ENCODE measurements at regions not wholly inside any gene's neighbourhood (a gene's known extent, or its start where the extent isn't known, plus 50 kb on each side); places are given as distances from the start of the nearest gene placed in this dataset.
"Not testable (repeated sequence)": the region's sequence is repeated elsewhere in the genome, so short reads cannot be mapped to it uniquely, and the experiment has no call there.

- POLR2A ChIA-PET, result no interaction called here
- Histone ChIP-seq H4K20me1 (replicated peaks; ENCODE audit: control insufficient read depth, extremely low read depth, insufficient read depth, low read length) (no peaks in the 10 kb centered on the region), H3K4me3 (replicated peaks in 1 of 3; ENCODE audit: insufficient read depth in 1 of 3, low read depth in 1 of 3, low read length in 3 of 3) (no peak overlapping the region), H2AFZ (ENCODE audit: low read depth, low read length) (no peak overlapping the region), H3K9ac (replicated peaks; ENCODE audit: extremely low read depth, insufficient read depth, low read length) (no peak overlapping the region), H3K27ac (ENCODE audit: insufficient read depth, low read depth, low read length) (no peak overlapping the region), H3K79me2 (ENCODE audit: control insufficient read depth, insufficient read depth, low read length) (no peaks in the 10 kb centered on the region), H3K27me3 (ENCODE audit: control insufficient read depth in 2 of 2, insufficient read depth in 2 of 2, low read length in 2 of 2) (peaks cover 21 to 38% of the 10 kb centered on the region in 2 experiments), H3K36me3 (ENCODE audit: control insufficient read depth in 2 of 2, extremely low read depth in 1 of 2, insufficient read depth in 2 of 2, low read length in 2 of 2) (no peaks in the 10 kb centered on the region), H3K4me2 (ENCODE audit: insufficient read depth, low read length) (no peak overlapping the region), H3K4me1 (ENCODE audit: control insufficient read depth, extremely low read depth, insufficient read depth, low read length) (no peaks in the 10 kb centered on the region), H3K9me3 (replicated peaks; ENCODE audit: control insufficient read depth, insufficient read depth, low read length) (no peaks in the 10 kb centered on the region), H3K9me1 (replicated peaks; ENCODE audit: control insufficient read depth, extremely low read depth, insufficient read depth, low read length) (no peaks in the 10 kb centered on the region)
- no TSS peak for BruUV-seq (replicated peaks)
- intact Hi-C loops (cut with micrococcal nuclease) (loop anchor here (5.0 kb wide), 1 partner anchor 201 kb away; no protein-coding TSS in a partner anchor), dilution Hi-C loops (cut with MboI; ENCODE audit: extremely low pct_ligation_motif_present, low sequenced_read_pairs) (no loop called here)
- CTCF ChIA-PET, result no interaction called here
- FAIRE-seq (no peak), DNase-seq (ENCODE audit: low read depth, low spot score) (no peak)
- TF ChIP-seq CTCF (IDR thresholded peaks at IDR 0.05; ENCODE audit: extremely low read depth in 1 of 2, insufficient read depth in 1 of 2, low read depth in 1 of 2, low read length in 2 of 2) (no peak), MYC (IDR thresholded peaks at IDR 0.05; ENCODE audit: low read depth, low read length) (no peak), FOS (IDR thresholded peaks at IDR 0.05; ENCODE audit: borderline replicate concordance, insufficient read depth, low read length) (no peak), POLR2AphosphoS5 (IDR thresholded peaks at IDR 0.05; ENCODE audit: insufficient read depth, low read depth, low read length) (no peak), GATA2 (IDR thresholded peaks at IDR 0.05; ENCODE audit: insufficient read depth, insufficient read length, low read depth, low read length) (no peak), POLR2A (IDR thresholded peaks at IDR 0.05; ENCODE audit: low read depth, low read length) (no peak), MAX (IDR thresholded peaks at IDR 0.05; ENCODE audit: insufficient read depth, insufficient read length) (no peak), EZH2 (IDR thresholded peaks at IDR 0.05; ENCODE audit: borderline replicate concordance, low read depth, low read length, severe bottlenecking) (no peak), JUN (IDR thresholded peaks at IDR 0.05; ENCODE audit: borderline replicate concordance, insufficient read depth, insufficient read length, low read depth) (no peak)
Observed at GRCh38 chr3:87791248-87792027, 267.4 kb downstream of the CGGBP1 start.

DNA sequence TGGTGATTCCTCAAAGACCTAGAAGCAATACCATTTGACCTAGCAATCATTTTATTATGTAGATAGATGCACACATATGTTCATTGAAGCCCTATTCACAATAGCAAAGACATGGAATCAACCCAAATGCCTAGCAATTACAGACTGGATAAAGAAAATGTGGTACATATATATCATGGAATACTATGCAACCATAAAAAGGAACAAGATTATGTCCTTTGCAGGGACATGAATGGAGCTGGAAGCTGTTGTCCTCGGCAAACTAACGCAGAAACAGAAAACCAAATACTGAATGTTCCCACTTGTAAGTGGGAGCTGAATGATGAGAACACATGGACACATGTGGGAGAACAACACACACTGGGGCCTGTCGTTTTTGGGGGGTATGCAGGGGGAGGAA, 269.8 kb downstream of the CGGBP1 start:
- DNase-seq (ENCODE audit: low read depth, low spot score); BruUV-seq (replicated peaks); H3K79me2 ChIP-seq (ENCODE audit: control insufficient read depth, insufficient read depth, low read length); H3K4me2 ChIP-seq (ENCODE audit: insufficient read depth, low read length); dilution Hi-C loops (cut with MboI; ENCODE audit: extremely low pct_ligation_motif_present, low sequenced_read_pairs); CTCF ChIA-PET; H3K4me1 ChIP-seq (ENCODE audit: control insufficient read depth, extremely low read depth, insufficient read depth, low read length); H3K27ac ChIP-seq (ENCODE audit: insufficient read depth, low read depth, low read length); H3K9me3 ChIP-seq (replicated peaks; ENCODE audit: control insufficient read depth, insufficient read depth, low read length); H3K4me3 ChIP-seq (replicated peaks in 1 of 3; ENCODE audit: insufficient read depth in 1 of 3, low read depth in 1 of 3, low read length in 3 of 3); H2AFZ ChIP-seq (ENCODE audit: low read depth, low read length); intact Hi-C loops (cut with micrococcal nuclease); H4K20me1 ChIP-seq (replicated peaks; ENCODE audit: control insufficient read depth, extremely low read depth, insufficient read depth, low read length); POLR2A ChIA-PET; H3K9me1 ChIP-seq (replicated peaks; ENCODE audit: control insufficient read depth, extremely low read depth, insufficient read depth, low read length); H3K36me3 ChIP-seq (ENCODE audit: control insufficient read depth in 2 of 2, extremely low read depth in 1 of 2, insufficient read depth in 2 of 2, low read length in 2 of 2); H3K9ac ChIP-seq (replicated peaks; ENCODE audit: extremely low read depth, insufficient read depth, low read length); FAIRE-seq: not testable (repeated sequence)
- H3K27me3 ChIP-seq (ENCODE audit: control insufficient read depth in 2 of 2, insufficient read depth in 2 of 2, low read length in 2 of 2), result peaks cover 20 to 35% of the 10 kb centered on the region in 2 experiments
